ENCODE measurements at regions not wholly inside any gene's neighbourhood (a gene's known extent, or its start where the extent isn't known, plus 50 kb on each side); places are given as distances from the start of the nearest gene placed in this dataset.

GRCh38 chr12:24255920-24256665 lies 306.6 kb upstream of the SOX5 start:
- no peak for FAIRE-seq

GRCh38 chr12:24252602-24253001 lies 303.1 kb upstream of the SOX5 start:
- no peak for FAIRE-seq

GRCh38 chr12:24246934-24247333 lies 297.5 kb upstream of the SOX5 start:
- no peak for FAIRE-seq

DNA sequence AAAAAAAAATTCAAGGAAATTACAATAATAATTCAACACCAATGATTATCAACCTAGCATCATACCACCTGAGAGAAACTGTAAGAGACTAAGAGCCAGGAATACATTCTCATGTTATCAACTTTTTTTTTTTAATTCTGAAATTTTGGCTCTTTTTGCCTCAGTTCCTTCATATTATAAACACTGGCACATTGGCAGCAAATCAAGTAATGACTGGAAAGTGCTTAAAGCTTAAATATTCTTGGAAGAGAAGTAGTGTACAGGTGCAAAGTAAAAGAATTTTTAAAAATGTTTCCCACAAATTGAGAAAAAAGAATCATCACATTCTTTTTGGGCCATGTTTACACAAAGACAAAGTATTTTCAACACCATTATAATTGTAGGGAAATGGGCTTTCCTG lies 296.9 kb upstream of the SOX5 start:
- no peak for FAIRE-seq

DNA sequence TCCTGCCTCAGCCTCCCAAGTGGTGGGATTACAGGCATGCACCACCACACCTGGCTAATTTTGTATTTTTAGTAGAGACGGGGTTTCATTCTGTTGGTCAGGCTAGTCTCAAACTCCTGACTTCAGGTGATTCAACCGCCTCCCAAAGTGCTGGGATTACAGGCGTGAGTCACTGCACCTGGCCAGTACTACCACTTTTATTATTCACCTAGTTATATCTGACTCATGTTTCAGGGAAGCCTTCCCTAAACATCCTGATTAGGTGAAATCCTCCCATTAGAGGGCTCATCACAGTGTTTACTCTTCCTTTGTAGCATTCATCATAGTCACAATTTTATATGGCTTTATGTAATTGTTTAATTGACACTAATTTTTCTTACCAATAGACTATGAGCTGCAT lies 295.3 kb upstream of the SOX5 start:
- FAIRE-seq: no peak

- no peak for FAIRE-seq
Observed at GRCh38 chr12:24244231-24244630, 294.8 kb upstream of the SOX5 start.

- FAIRE-seq: no peak
Observed at GRCh38 chr12:24240707-24241106, 291.2 kb upstream of the SOX5 start.

GRCh38 chr12:24233519-24234246 lies 284.2 kb upstream of the SOX5 start:
- no peak for FAIRE-seq

- no peak for FAIRE-seq
Observed at GRCh38 chr12:24232531-24232930, 283.1 kb upstream of the SOX5 start.

- no peak for FAIRE-seq
Observed at GRCh38 chr12:24231298-24231697, 281.8 kb upstream of the SOX5 start.

GRCh38 chr12:24230061-24230701 lies 280.7 kb upstream of the SOX5 start:
- no peak for FAIRE-seq

GRCh38 chr12:24229031-24229700 lies 279.7 kb upstream of the SOX5 start:
- no peak for FAIRE-seq

DNA sequence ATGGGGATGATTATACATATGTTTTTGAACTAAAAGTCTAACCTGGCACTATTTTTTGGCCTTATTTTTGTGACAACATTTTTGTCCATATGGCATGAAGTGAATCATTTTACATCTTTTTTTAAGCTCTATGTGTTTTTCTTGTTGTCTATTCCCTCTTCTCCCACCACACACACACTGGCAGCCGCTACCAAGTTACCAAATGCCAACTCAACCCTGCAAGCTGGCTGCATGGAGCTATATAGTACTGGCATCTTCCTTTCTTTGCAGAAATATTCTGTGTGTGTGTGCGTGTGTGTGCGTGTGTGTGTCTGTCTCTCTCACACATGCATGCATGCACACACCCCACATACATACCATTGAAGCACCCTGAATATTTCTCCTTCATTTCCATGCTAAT lies 278.9 kb upstream of the SOX5 start:
- FAIRE-seq: no peak

DNA sequence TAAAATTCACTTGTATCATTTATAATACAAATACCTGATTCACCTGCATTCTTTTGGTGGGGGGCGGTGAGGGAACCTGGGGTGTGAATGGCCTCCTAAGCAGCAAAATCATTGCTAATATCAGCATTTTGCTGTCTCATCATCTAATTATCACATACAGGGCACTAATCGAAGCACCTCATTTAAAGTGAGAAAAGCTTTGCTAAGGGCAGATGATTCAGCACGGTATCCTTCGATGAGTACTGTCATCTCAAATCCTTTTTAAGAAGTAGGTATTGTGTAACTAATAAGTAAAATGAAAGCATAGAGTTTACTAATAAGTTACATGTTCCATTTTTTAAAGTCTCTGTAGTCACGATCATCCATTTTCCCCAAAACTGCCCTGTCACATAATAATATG lies 278.1 kb upstream of the SOX5 start:
- no peak for FAIRE-seq

DNA sequence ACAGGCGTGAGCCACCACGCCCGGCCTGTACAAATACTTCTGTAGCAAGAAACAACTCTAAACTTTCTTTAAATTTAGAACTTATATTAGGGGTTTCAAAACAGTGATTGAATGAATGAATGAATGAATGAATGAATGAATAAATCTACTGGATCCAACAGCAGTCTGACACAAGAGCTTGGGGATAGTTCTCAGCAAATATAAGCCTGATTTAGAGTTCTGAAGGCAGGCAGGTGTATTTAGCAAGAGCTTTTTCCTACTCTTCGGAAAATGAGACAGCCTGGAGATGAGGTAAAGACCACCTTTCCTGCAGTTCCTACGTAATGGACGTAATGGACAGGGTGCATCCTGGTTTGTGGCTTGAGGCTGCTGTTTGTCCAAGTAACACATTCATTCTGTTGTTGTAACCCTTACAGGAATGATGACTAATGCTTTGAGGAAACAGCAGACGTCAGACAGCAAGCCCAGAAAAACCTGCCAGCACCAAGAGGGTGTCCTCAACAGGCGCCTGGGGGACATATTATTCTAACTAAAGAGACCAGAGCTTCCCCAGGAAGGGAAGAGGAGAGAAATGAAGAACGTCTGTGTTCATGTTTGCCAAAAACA lies 277.4 kb upstream of the SOX5 start:
- no peak for FAIRE-seq

DNA sequence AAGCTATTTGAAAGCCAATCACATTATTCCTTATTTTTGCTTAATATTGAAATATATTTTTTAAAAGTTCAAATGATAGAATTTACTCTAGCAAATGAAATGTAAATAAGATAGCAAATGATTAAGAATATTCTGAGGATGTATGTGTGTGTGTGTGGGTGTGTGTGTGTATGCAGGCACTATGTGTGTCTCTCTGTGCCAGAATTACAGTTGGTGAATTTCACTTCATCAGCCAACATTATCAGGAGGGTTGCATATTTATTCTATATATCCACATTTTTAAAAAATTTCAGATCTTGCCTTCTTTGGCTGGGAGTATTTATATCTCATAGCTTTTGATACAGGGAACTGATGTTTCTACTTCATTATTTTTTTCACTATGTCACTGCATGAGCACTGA lies 274.9 kb upstream of the SOX5 start:
- no peak for FAIRE-seq

GRCh38 chr12:24223926-24224325 lies 274.5 kb upstream of the SOX5 start:
- no peak for FAIRE-seq

DNA sequence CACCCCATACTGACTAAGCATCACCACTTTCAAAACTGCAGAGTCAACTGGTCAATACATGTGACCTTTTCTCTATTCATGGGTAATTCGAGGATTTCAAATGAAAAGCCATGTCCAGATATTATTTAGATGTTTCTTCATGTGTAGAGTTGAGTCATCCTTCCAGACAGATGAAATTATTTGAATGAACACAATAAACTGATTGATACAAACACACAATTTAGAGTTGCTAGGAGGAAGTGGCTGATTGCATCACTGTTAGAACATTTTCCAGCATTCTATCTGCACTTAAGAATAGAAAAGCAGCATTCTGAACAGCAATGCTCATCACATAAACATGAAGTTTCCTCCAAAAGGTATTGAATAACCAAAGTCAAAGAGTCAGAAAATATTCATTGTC lies 273.5 kb upstream of the SOX5 start:
- no peak for FAIRE-seq

DNA sequence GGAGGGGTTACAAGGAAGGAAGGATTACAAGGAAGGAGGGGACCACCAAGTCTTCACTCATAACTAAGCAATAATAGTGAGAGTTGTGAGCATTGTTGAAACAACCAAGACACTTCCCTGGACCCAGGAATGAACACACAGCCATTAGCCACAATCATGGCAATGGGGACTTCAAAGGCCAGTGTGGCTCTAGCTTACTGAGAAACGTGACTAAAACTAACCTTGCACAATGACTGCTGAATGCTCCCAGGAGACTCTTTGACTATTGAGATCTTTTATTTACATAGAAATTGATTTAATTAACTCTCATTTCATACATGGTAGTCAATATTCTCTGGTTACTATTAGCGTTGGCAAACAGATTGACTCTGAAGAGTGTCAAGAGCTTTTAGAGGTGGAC lies 263.0 kb upstream of the SOX5 start:
- FAIRE-seq: no peak

DNA sequence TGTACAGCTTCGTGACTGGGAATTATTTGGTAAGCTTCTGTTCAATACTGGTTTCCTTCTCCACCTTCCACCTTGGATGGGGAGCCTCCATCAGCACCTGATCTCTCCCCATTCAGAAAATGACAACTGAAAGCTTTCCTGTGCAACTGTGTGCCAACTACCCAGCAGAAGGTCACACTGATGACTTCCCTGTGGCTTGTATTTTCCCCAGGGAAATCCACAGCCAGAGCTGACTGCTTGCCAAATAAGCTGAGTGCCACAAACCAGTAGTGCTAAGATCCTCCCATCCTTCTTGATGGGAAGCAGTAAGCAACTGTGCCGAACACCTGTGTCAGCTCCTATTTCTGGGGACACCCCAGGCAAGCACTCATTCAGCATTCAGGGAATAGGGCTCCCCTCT lies 257.2 kb upstream of the SOX5 start:
- no peak for FAIRE-seq

- no peak for FAIRE-seq
Observed at GRCh38 chr12:24201258-24201970, 251.9 kb upstream of the SOX5 start.

DNA sequence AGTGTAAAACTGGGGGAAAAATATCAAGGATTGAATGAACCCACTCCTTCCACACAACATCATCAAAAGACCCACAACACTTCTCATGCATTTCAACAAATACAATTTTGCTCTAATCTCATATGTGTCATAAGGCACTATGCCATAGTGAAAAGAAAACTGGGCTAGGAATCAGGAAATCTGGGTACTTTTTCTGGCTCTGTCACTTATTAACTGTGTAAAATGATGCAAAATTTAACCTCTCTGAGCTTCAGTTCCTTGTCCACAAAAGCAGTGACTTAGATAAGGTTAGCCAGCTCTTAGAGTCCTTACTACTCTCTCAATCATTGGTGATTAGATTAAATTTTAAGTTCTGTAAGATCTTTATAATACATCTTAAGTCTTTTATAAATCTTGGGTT lies 250.5 kb upstream of the SOX5 start:
- FAIRE-seq: no peak
